Mesenchymal stem cell (in vitro differentiated cells and primary cell): ENCODE measurements at regions not wholly inside any gene's neighbourhood (a gene's known extent, or its start where the extent isn't known, plus 50 kb on each side); places are given as distances from the start of the nearest gene placed in this dataset.
A peak's percentile ranks its signal among the peaks of the same experiment; 100 is the strongest.

Source experiments
- DNase-seq: peaks from one replicate; pipeline ENCODE4 v3.0.0-alpha.2; 2013
- H2AFZ ChIP-seq: one replicate; pipeline ENCODE4 v1.6.1; 2013; ENCODE audit warnings: low read depth, mild to moderate bottlenecking, control low read depth, inconsistent platforms, low read length, moderate library complexity
- H2AK5ac ChIP-seq: 2 replicates; pipeline ENCODE4 v1.6.1; 2013; ENCODE audit warnings: low read length, moderate library complexity, mild to moderate bottlenecking, inconsistent platforms; ENCODE audit not compliant: severe bottlenecking
- H2BK120ac ChIP-seq: one replicate; pipeline ENCODE4 v1.6.1; 2013; ENCODE audit warnings: low read depth, mild to moderate bottlenecking, inconsistent platforms, low read length, moderate library complexity
- H2BK12ac ChIP-seq, 2 experiments: one replicate each; pipeline ENCODE4 v1.6.1; 2013; ENCODE audit warnings: inconsistent platforms in 2 of 2, low read length in 2 of 2, mild to moderate bottlenecking in 2 of 2, moderate library complexity in 2 of 2, control low read depth in 1 of 2
- H2BK15ac ChIP-seq: one replicate; pipeline ENCODE4 v1.6.1; 2013; ENCODE audit warnings: mild to moderate bottlenecking, low read depth, inconsistent platforms; ENCODE audit not compliant: poor library complexity, severe bottlenecking
- H2BK5ac ChIP-seq: 2 replicates; pipeline ENCODE4 v1.6.1; 2013; ENCODE audit warnings: low read depth, mild to moderate bottlenecking, low read length, control low read depth, inconsistent platforms; ENCODE audit not compliant: poor library complexity, severe bottlenecking
- H3K14ac ChIP-seq, 2 experiments: one replicate each; pipeline ENCODE4 v1.6.1; 2013; ENCODE audit warnings: inconsistent platforms in 2 of 2, low read length in 2 of 2, control low read depth in 1 of 2, mild to moderate bottlenecking in 1 of 2, moderate library complexity in 1 of 2
- H3K18ac ChIP-seq, 2 experiments: one replicate each; pipeline ENCODE4 v1.6.1; 2013; ENCODE audit warnings: inconsistent platforms in 2 of 2, low read length in 2 of 2, control low read depth in 1 of 2, low read depth in 1 of 2, mild to moderate bottlenecking in 1 of 2
- H3K23ac ChIP-seq, 2 experiments: one replicate each; pipeline ENCODE4 v1.6.1; 2013; ENCODE audit warnings: inconsistent platforms in 2 of 2, low read length in 2 of 2, mild to moderate bottlenecking in 2 of 2, moderate library complexity in 2 of 2, control low read depth in 1 of 2
- H3K27ac ChIP-seq: 2 replicates; pipeline ENCODE4 v1.5.1; 2013; ENCODE audit warnings: mild to moderate bottlenecking, moderate library complexity, low read length, control low read depth, inconsistent platforms; ENCODE audit not compliant: poor library complexity, severe bottlenecking
- H3K27me3 ChIP-seq, 2 experiments: 2 replicates each; pipeline versions ENCODE4 v1.6.1 to v1.7.0; 2013; ENCODE audit warnings: low read length in 2 of 2, mild to moderate bottlenecking in 2 of 2, moderate library complexity in 2 of 2, control low read depth in 1 of 2, inconsistent platforms in 1 of 2; ENCODE audit not compliant: control insufficient read depth in 1 of 2, insufficient read depth in 1 of 2
- H3K36me3 ChIP-seq, 2 experiments: 2 replicates each; pipeline versions ENCODE4 v1.6.1 to v1.7.0; 2013; ENCODE audit warnings: low read length in 2 of 2, control low read depth in 1 of 2, inconsistent platforms in 1 of 2, low read depth in 1 of 2, mild to moderate bottlenecking in 1 of 2; ENCODE audit not compliant: insufficient read depth in 2 of 2, control insufficient read depth in 1 of 2
- H3K4ac ChIP-seq, 2 experiments: one replicate each; pipeline ENCODE4 v1.6.1; 2013; ENCODE audit warnings: inconsistent platforms in 2 of 2, low read length in 2 of 2, mild to moderate bottlenecking in 2 of 2, moderate library complexity in 2 of 2, control low read depth in 1 of 2, low read depth in 1 of 2
- H3K4me1 ChIP-seq: 2 replicates; pipeline ENCODE4 v1.6.1; 2013; ENCODE audit warnings: low read depth, low read length, control low read depth; ENCODE audit not compliant: control insufficient read depth, insufficient read depth
- H3K4me2 ChIP-seq: 2 replicates; pipeline ENCODE4 v1.6.1; 2013; ENCODE audit warnings: low read length, mild to moderate bottlenecking, inconsistent platforms; ENCODE audit not compliant: poor library complexity, severe bottlenecking
- H3K4me3 ChIP-seq, 2 experiments: 2 replicates each; pipeline versions ENCODE4 v1.5.1 to v1.7.0; 2013; ENCODE audit warnings: low read length in 2 of 2, mild to moderate bottlenecking in 2 of 2, control low read depth in 1 of 2, low read depth in 1 of 2; ENCODE audit not compliant: insufficient read depth in 1 of 2
- H3K79me1 ChIP-seq: replicated peaks from 2 replicates; pipeline ENCODE4 v1.6.1; 2013; ENCODE audit warnings: mild to moderate bottlenecking, control low read depth, low read length, inconsistent platforms; ENCODE audit not compliant: poor library complexity, severe bottlenecking
- H3K9ac ChIP-seq: 2 replicates; pipeline ENCODE4 v1.7.0; 2013; ENCODE audit warnings: mild to moderate bottlenecking, low read length, moderate library complexity
- H3K9me3 ChIP-seq: 2 replicates; pipeline ENCODE4 v1.7.0; 2013; ENCODE audit warnings: mild to moderate bottlenecking, low read length; ENCODE audit not compliant: control insufficient read depth
- H4K8ac ChIP-seq: one replicate; pipeline ENCODE4 v1.6.1; 2013; ENCODE audit warnings: inconsistent platforms, mild to moderate bottlenecking, low read length, moderate library complexity
- H4K91ac ChIP-seq: one replicate; pipeline ENCODE4 v1.6.1; 2013; ENCODE audit warnings: mild to moderate bottlenecking, low read length, inconsistent platforms
- WGBS: methylation state at CpG from one replicate; pipeline ENCODE4 v1.1.7; 2013; ENCODE audit warnings: mixed read lengths; 5-methylcytosine and 5-hydroxymethylcytosine counted together

- no peak overlapping the region for H3K4me2 ChIP-seq
- 48% methylated on average over 2 of the region's 4 CpGs for WGBS
Measured at GRCh38 chr12:94762259-94762942, 112.0 kb upstream of the TMCC3 start.

GRCh38 chr12:94761559-94761958, 111.2 kb upstream of the TMCC3 start:
- no peak overlapping the region for H3K18ac ChIP-seq
- no peaks in the 10 kb centered on the region for H3K36me3 ChIP-seq
- H2BK120ac ChIP-seq: no peak overlapping the region
- no peak overlapping the region for H2AFZ ChIP-seq
- no peak overlapping the region for H4K8ac ChIP-seq
- WGBS: 0% methylated on average over 1 of the region's 3 CpGs
- H3K27ac ChIP-seq: no peak overlapping the region
- no peak overlapping the region for H2BK5ac ChIP-seq
- peak overlapping the region; percentile 80 for H3K9ac ChIP-seq
- H3K14ac ChIP-seq: no peak overlapping the region
- no peak overlapping the region for H4K91ac ChIP-seq
- H3K27me3 ChIP-seq: no peaks in the 10 kb centered on the region
- H3K23ac ChIP-seq: no peak overlapping the region
- H3K4me1 ChIP-seq: peaks cover 2% of the 10 kb centered on the region
- no peaks in the 10 kb centered on the region for H3K9me3 ChIP-seq
- H3K4me2 ChIP-seq: no peak overlapping the region
- no peak overlapping the region for H3K4me3 ChIP-seq
- H2BK12ac ChIP-seq: no peak overlapping the region
- no peak overlapping the region for H3K4ac ChIP-seq
- no peak overlapping the region for H2BK15ac ChIP-seq
- DNase-seq: peak; percentile 94
- no peaks in the 10 kb centered on the region for H3K79me1 ChIP-seq
- H2AK5ac ChIP-seq: no peak overlapping the region

More at GRCh38 chr12:94762259-94762942, 112.0 kb upstream of the TMCC3 start:
- Histone ChIP-seq H2BK120ac (no peak overlapping the region), H3K9me3 (no peaks in the 10 kb centered on the region), H3K18ac (no peak overlapping the region), H3K79me1 (no peaks in the 10 kb centered on the region), H3K27me3 (no peaks in the 10 kb centered on the region), H4K91ac (no peak overlapping the region), H3K4me3 (no peak overlapping the region), H2BK15ac (no peak overlapping the region), H3K9ac (peak overlapping the region; percentile 80), H3K4me1 (peaks cover 2% of the 10 kb centered on the region), H3K23ac (no peak overlapping the region), H2BK12ac (no peak overlapping the region), H3K27ac (no peak overlapping the region), H4K8ac (no peak overlapping the region), H2AFZ (no peak overlapping the region), H2BK5ac (no peak overlapping the region), H3K36me3 (no peaks in the 10 kb centered on the region), H3K14ac (no peak overlapping the region), H2AK5ac (no peak overlapping the region), H3K4ac (no peak overlapping the region)
- peak; percentile 62 for DNase-seq

- H3K4me1 ChIP-seq: peaks cover 2% of the 10 kb centered on the region
- H3K27me3 ChIP-seq: no peaks in the 10 kb centered on the region
- no peak overlapping the region for H4K91ac ChIP-seq
- no peak overlapping the region for H3K14ac ChIP-seq
- no peak overlapping the region for H2AK5ac ChIP-seq
- H3K18ac ChIP-seq: no peak overlapping the region
- no peaks in the 10 kb centered on the region for H3K9me3 ChIP-seq
- H3K36me3 ChIP-seq: no peaks in the 10 kb centered on the region
- no peak overlapping the region for H3K4ac ChIP-seq
- no peak overlapping the region for H3K27ac ChIP-seq
- no peak for DNase-seq
- no peak overlapping the region for H2BK120ac ChIP-seq
- H3K4me3 ChIP-seq: no peak overlapping the region
- no peak overlapping the region for H2AFZ ChIP-seq
- no peak overlapping the region for H2BK5ac ChIP-seq
- WGBS: 100% methylated on average over 1 of the region's 2 CpGs
- H3K9ac ChIP-seq: no peak overlapping the region
- H4K8ac ChIP-seq: no peak overlapping the region
- no peak overlapping the region for H3K4me2 ChIP-seq
- no peak overlapping the region for H2BK15ac ChIP-seq
- H3K79me1 ChIP-seq: no peaks in the 10 kb centered on the region
- H3K23ac ChIP-seq: no peak overlapping the region
- H2BK12ac ChIP-seq: no peak overlapping the region
Measured at GRCh38 chr12:94760786-94761185, 110.4 kb upstream of the TMCC3 start.

- DNase-seq: no peak
- Histone ChIP-seq H4K8ac (no peak overlapping the region), H3K4ac (no peak overlapping the region), H3K27me3 (peaks cover 0 to 4% of the 10 kb centered on the region in 2 experiments), H2BK120ac (no peak overlapping the region), H2AFZ (no peak overlapping the region), H2AK5ac (no peak overlapping the region), H3K4me1 (no peaks in the 10 kb centered on the region), H3K36me3 (no peaks in the 10 kb centered on the region), H2BK15ac (no peak overlapping the region), H3K9me3 (no peaks in the 10 kb centered on the region), H4K91ac (no peak overlapping the region), H3K9ac (no peak overlapping the region), H3K4me2 (no peak overlapping the region), H3K23ac (no peak overlapping the region), H3K4me3 (no peak overlapping the region), H2BK5ac (no peak overlapping the region), H3K27ac (no peak overlapping the region), H3K14ac (no peak overlapping the region), H3K79me1 (no peaks in the 10 kb centered on the region), H3K18ac (no peak overlapping the region), H2BK12ac (no peak overlapping the region)
- WGBS: no CpG with 5 or more reads among the region's 2 CpGs
Measured at GRCh38 chr12:94756789-94757188, 106.4 kb upstream of the TMCC3 start.
